Stomach (tissue), 4 donors: ENCODE measurements at regions not wholly inside any gene's neighbourhood (a gene's known extent, or its start where the extent isn't known, plus 50 kb on each side); places are given as distances from the start of the nearest gene placed in this dataset.

Experiments
- POLR2A ChIP-seq, 4 donors: fragments of 450-650 bp; IDR thresholded peaks; one replicate each; pipeline ENCODE4 v1.6.1; 2016; ENCODE audit warnings: antibody characterized with exemption in 4 of 4, control low read depth in 2 of 4, mild to moderate bottlenecking in 1 of 4, moderate library complexity in 1 of 4
- POLR2AphosphoS5 ChIP-seq, 3 donors: sonication (generic); formaldehyde crosslinking; IDR thresholded peaks; one replicate each; pipeline ENCODE4 v1.6.1; 2016; ENCODE audit warnings: antibody characterized with exemption in 3 of 3
- TF ChIP-seq, protein P1 (sequence below), 7 experiments: fragments of 450-650 bp in 4 of 7; fragments of 200-600 bp in 3 of 7; sonication (generic) in 3 of 7; IDR thresholded peaks; one replicate each; pipeline ENCODE4 v1.5.1; 2016 to 2019; ENCODE audit warnings: antibody characterized with exemption in 7 of 7, control low read depth in 2 of 7, mild to moderate bottlenecking in 1 of 7

DNA sequence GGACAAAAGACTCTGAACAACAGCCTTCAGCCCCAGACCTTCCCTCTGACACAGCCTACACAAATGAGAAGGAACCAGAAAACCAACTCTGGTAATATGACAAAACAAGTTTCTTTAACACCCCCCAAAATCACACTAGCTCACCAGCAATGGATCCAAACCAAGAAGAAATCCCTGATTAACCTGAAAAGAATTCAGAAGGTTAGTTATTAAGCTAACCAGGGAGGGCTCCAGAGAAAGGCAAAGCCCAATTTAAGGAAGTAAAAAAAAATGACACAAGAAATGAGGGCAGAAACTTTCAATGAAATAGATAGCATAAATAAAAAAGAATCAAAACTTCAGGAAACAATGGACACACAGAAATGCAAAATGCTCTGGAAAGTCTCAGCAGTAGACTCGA is 224.0 kb downstream of the TRIML1 start:
- TF ChIP-seq, protein P1, sequence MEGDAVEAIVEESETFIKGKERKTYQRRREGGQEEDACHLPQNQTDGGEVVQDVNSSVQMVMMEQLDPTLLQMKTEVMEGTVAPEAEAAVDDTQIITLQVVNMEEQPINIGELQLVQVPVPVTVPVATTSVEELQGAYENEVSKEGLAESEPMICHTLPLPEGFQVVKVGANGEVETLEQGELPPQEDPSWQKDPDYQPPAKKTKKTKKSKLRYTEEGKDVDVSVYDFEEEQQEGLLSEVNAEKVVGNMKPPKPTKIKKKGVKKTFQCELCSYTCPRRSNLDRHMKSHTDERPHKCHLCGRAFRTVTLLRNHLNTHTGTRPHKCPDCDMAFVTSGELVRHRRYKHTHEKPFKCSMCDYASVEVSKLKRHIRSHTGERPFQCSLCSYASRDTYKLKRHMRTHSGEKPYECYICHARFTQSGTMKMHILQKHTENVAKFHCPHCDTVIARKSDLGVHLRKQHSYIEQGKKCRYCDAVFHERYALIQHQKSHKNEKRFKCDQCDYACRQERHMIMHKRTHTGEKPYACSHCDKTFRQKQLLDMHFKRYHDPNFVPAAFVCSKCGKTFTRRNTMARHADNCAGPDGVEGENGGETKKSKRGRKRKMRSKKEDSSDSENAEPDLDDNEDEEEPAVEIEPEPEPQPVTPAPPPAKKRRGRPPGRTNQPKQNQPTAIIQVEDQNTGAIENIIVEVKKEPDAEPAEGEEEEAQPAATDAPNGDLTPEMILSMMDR (IDR thresholded peaks at IDR 0.05) = no peak
- TF ChIP-seq POLR2A (IDR thresholded peaks at IDR 0.05) (no peak), POLR2AphosphoS5 (IDR thresholded peaks at IDR 0.05) (no peak)
